ENCODE measurements at regions not wholly inside any gene's neighbourhood (a gene's known extent, or its start where the extent isn't known, plus 50 kb on each side); places are given as distances from the start of the nearest gene placed in this dataset.

DNA sequence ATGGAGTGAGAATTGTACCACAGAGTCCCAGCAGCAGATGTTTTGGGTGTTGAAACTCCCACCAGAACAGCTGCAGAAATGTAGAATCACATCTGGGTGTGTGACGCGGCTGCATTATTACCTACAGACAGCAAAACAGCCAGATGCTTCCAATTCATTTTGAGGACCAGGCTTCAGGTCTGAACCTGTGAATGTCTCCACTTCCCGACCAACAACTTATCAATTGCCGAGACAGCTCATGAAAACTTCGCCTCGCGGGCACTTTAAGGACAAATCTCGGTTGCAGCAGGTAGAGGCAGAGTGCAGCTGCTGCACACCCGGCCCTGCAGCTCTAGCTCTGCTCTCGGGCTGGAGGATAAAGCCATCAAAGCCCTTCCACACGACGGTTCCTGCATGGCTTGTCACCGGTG is 202.0 kb downstream of the HRH4 start:
- no peaks in the 10 kb centered on the region for H3K36me3 ChIP-seq
- no peaks in the 10 kb centered on the region for H3K9me3 ChIP-seq
- no peaks in the 10 kb centered on the region for H4K20me1 ChIP-seq
- peaks cover 41% of the 10 kb centered on the region for H3K4me1 ChIP-seq
- no peak overlapping the region for H3K27ac ChIP-seq
- no peaks in the 10 kb centered on the region for H3K27me3 ChIP-seq
- H3K9ac ChIP-seq: no peak overlapping the region
- no peak overlapping the region for H3K4me2 ChIP-seq
- TF ChIP-seq Cebpa-rat (IDR thresholded peaks at IDR 0.05): no peak
- H3K4me3 ChIP-seq: no peak overlapping the region

DNA sequence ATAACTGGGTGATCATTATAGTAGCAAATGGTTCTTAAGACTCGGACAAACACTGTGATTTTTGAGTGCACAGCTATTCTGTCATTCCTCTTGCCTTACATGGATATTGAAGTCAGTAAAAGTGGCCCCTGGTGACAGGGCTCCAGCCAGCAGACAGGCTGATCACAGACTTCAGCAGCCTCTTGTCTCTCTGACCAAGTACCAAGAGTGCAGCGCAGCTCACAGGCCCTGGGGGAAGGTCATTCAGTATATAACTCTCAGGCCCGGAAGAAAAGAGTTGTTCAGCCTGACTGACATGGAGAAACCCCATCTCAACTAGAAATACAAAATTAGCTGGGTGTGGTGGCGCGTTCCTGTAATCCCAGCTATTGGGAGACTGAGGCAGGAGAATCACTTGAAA is 202.6 kb downstream of the HRH4 start:
- TF ChIP-seq Cebpa-rat (IDR thresholded peaks at IDR 0.05): no peak
- H3K4me2 ChIP-seq: no peak overlapping the region
- peaks cover 34% of the 10 kb centered on the region for H3K4me1 ChIP-seq
- no peak overlapping the region for H3K27ac ChIP-seq
- no peak overlapping the region for H3K4me3 ChIP-seq
- no peaks in the 10 kb centered on the region for H3K27me3 ChIP-seq
- no peak overlapping the region for H3K9ac ChIP-seq
- no peaks in the 10 kb centered on the region for H4K20me1 ChIP-seq
- H3K9me3 ChIP-seq: no peaks in the 10 kb centered on the region
- no peaks in the 10 kb centered on the region for H3K36me3 ChIP-seq

DNA sequence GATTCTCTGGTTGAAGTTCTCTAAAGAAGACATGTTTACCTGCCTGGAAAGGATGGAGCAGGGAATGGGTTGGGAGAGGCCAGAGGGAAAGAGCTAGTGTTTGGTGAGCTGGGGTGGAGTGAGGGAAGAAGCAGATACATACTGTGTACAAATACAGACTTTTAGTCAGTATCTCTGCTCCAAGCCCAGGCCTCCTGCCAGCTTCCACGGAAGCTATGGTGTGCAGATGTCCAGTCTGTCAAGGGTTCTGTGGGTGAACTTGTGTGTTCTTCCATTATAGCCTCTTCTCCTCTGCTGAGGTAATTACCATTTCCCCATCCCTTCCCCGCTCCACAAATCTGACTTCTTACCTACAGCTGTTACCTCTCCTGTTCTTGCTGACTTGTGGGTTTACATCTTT is 208.6 kb downstream of the HRH4 start:
- no peak overlapping the region for H3K27ac ChIP-seq
- no peaks in the 10 kb centered on the region for H3K36me3 ChIP-seq
- H3K4me3 ChIP-seq: no peak overlapping the region
- no peaks in the 10 kb centered on the region for H3K9me3 ChIP-seq
- H3K27me3 ChIP-seq: no peaks in the 10 kb centered on the region
- no peak for TF ChIP-seq Cebpa-rat (IDR thresholded peaks at IDR 0.05)
- H3K4me2 ChIP-seq: no peak overlapping the region
- H3K4me1 ChIP-seq: no peaks in the 10 kb centered on the region
- H3K9ac ChIP-seq: no peak overlapping the region
- no peaks in the 10 kb centered on the region for H4K20me1 ChIP-seq

DNA sequence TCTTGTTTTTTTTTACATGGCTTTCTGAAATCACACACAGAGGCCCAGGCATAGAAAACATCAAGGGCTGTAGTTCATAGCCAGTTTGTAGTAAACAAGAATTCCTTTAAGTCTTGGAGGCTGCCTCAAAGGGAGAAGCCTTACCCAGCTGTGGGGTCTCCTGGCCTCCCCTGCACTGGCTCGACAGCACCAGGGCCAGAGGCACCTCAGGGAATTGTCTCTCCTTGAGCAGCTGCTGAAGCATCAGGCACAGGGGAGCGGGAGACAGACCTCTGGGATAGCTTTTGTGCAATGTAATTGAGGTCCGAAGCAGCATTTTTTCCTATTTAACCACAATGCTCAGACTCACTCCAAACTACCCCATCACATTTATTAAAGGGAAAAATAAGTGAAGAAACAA is 209.1 kb downstream of the HRH4 start:
- no peaks in the 10 kb centered on the region for H3K36me3 ChIP-seq
- no peaks in the 10 kb centered on the region for H3K4me1 ChIP-seq
- H3K4me2 ChIP-seq: no peak overlapping the region
- H3K4me3 ChIP-seq: no peak overlapping the region
- no peak overlapping the region for H3K27ac ChIP-seq
- H3K9ac ChIP-seq: no peak overlapping the region
- no peaks in the 10 kb centered on the region for H4K20me1 ChIP-seq
- H3K27me3 ChIP-seq: no peaks in the 10 kb centered on the region
- H3K9me3 ChIP-seq: no peaks in the 10 kb centered on the region
- no peak for TF ChIP-seq Cebpa-rat (IDR thresholded peaks at IDR 0.05)

DNA sequence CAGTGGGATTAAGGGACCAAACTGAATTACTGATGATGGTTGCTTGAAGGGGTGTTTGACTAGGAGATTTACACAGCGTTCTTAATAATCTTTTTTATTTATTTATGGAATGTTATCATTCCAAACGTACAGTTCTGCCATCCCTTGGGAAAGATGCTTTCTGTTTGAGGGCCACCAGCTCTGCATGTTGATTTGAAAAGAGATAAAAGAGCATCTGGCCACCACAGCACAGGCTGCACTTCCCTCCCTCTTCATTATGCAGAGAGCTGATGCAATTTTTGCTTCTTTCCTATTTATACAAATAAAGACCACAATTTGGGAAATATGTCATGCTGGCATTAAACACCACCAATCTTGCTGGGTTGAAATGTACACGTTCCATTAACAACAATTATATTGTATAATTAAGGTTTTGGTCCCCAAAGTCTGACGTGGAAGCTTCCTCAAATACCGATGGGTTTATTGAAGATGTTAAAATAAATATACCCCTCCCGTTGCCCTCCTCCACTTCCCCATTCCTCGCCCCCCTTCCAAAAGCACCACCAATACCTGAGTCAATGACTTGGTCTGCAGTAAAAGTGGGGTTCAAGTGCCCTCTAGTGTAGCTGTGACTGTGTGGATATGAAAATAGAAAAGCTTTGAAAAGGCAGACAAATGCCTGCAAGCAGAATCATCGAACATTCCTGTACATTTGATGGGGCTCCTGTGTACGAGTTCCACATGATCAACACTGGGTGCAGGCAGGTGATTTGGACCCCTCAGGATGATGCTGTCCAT is 211.9 kb downstream of the HRH4 start:
- H3K4me1 ChIP-seq: no peaks in the 10 kb centered on the region
- no peak overlapping the region for H3K9ac ChIP-seq
- no peaks in the 10 kb centered on the region for H4K20me1 ChIP-seq
- no peak for TF ChIP-seq Cebpa-rat (IDR thresholded peaks at IDR 0.05)
- H3K27ac ChIP-seq: no peak overlapping the region
- no peaks in the 10 kb centered on the region for H3K36me3 ChIP-seq
- H3K9me3 ChIP-seq: no peaks in the 10 kb centered on the region
- no peak overlapping the region for H3K4me3 ChIP-seq
- H3K27me3 ChIP-seq: no peaks in the 10 kb centered on the region
- H3K4me2 ChIP-seq: no peak overlapping the region

DNA sequence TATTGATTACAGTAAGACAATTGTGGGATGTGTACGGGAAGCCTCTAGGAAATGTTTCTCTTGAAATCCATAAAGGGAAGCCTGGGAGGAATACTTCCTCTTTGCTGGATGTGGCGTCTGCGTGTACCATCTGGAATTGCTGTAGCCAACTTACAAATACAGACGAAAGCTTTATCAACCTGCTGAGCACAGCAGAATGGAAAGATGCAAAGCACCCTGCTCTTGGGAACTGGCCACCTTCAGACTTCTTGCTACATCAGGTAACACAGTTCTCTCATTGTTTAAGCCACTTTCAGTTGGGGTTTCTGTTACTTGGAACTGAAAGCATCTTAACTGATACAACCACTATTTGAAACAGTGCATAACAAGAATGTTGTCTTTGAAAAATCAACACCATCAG is 213.8 kb downstream of the HRH4 start:
- Histone ChIP-seq H3K4me1 (no peaks in the 10 kb centered on the region), H3K36me3 (no peaks in the 10 kb centered on the region), H3K27ac (no peak overlapping the region), H3K4me3 (no peak overlapping the region), H3K4me2 (no peak overlapping the region), H4K20me1 (no peaks in the 10 kb centered on the region), H3K9ac (no peak overlapping the region), H3K27me3 (no peaks in the 10 kb centered on the region), H3K9me3 (no peaks in the 10 kb centered on the region)
- TF ChIP-seq Cebpa-rat (IDR thresholded peaks at IDR 0.05): no peak

DNA sequence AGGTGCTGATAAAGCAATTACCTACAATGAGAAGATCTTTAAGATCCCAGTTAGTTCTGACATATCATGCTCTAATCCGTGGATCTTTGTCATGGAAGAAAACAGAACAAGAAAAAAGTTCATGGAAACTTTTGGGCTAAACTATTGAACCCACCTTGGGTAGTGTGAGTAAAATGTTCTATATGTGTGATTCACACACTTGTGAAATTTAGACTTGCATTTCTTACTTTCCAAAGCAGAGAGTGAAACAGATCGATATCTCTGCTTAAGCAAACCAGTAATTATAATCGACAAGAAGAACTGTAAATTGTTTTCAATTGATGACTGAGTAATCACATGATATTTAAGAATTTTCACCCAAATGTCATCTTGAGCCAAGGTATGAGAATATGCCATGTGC is 214.2 kb downstream of the HRH4 start:
- Histone ChIP-seq H3K9ac (no peak overlapping the region), H3K4me2 (no peak overlapping the region), H4K20me1 (no peaks in the 10 kb centered on the region), H3K27me3 (no peaks in the 10 kb centered on the region), H3K36me3 (no peaks in the 10 kb centered on the region), H3K4me3 (no peak overlapping the region), H3K4me1 (no peaks in the 10 kb centered on the region), H3K9me3 (no peaks in the 10 kb centered on the region), H3K27ac (no peak overlapping the region)
- no peak for TF ChIP-seq Cebpa-rat (IDR thresholded peaks at IDR 0.05)

DNA sequence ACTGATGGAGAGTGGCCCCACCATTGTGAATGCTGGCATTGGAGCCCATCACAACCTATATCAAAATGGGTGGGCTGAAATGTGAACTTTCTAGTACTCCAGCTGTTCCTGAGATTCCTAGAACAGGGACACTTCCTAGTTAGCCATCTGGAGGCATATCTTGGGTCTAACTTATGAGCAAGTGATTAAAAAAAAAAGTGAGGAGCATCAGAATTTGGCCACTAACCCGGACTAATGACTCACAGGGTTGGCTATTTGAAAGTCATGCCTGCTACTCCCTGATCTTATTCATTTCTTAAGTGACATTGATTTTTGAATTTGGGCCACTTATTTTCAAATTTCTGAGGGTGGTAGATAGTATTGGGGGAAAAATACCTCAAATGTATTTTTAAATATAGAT is 216.6 kb downstream of the HRH4 start:
- no peaks in the 10 kb centered on the region for H4K20me1 ChIP-seq
- no peaks in the 10 kb centered on the region for H3K9me3 ChIP-seq
- no peak overlapping the region for H3K4me3 ChIP-seq
- H3K27ac ChIP-seq: no peak overlapping the region
- H3K4me2 ChIP-seq: no peak overlapping the region
- H3K36me3 ChIP-seq: no peaks in the 10 kb centered on the region
- H3K9ac ChIP-seq: no peak overlapping the region
- H3K4me1 ChIP-seq: no peaks in the 10 kb centered on the region
- TF ChIP-seq Cebpa-rat (IDR thresholded peaks at IDR 0.05): no peak
- no peaks in the 10 kb centered on the region for H3K27me3 ChIP-seq

DNA sequence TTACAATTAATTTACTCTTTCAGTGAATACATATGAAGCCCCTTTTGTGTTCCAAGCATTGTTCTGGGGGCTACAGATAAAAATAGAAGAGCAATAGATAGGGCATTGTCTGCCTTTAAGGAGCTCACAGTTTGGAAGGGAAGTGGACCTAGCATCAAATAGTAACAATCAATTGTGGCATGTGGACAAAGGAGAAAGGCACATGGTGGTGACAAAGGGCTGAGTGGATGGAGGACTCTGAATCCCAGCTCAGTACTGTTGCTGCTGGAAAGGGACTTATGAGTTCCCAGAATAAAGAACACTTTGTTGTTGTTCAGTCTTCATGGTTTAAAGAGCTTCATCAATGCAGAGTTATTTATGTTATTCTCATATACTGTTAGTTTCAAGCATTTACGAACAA is 217.7 kb downstream of the HRH4 start:
- Histone ChIP-seq H3K36me3 (no peaks in the 10 kb centered on the region), H3K4me3 (no peak overlapping the region), H3K4me1 (no peaks in the 10 kb centered on the region), H3K27me3 (no peaks in the 10 kb centered on the region), H3K4me2 (no peak overlapping the region), H4K20me1 (no peaks in the 10 kb centered on the region), H3K27ac (no peak overlapping the region), H3K9ac (no peak overlapping the region), H3K9me3 (no peaks in the 10 kb centered on the region)
- no peak for TF ChIP-seq Cebpa-rat (IDR thresholded peaks at IDR 0.05)

DNA sequence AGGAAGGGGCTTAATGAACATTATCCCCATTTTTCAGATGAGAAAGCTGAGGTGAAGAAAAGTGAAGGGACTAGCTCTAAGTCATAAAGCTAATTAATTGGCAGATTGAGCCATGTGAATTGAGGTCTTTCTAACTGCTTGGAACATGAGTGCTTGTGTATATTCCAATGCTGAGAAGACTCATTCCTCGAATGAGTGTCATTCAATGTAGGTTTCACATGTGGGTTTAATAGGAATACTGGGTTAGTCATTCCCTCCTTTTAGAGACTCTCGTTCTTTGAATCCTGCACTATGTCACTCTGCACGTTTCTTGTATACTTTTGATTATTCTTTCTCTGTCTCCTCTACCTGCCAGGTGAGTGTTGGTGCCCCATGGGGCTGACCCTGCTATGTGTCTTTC is 218.2 kb downstream of the HRH4 start:
- Histone ChIP-seq H3K4me1 (no peaks in the 10 kb centered on the region), H3K27me3 (no peaks in the 10 kb centered on the region), H4K20me1 (no peaks in the 10 kb centered on the region), H3K36me3 (no peaks in the 10 kb centered on the region), H3K27ac (no peak overlapping the region), H3K9me3 (no peaks in the 10 kb centered on the region), H3K4me3 (no peak overlapping the region), H3K9ac (no peak overlapping the region), H3K4me2 (no peak overlapping the region)
- TF ChIP-seq Cebpa-rat (IDR thresholded peaks at IDR 0.05): no peak

DNA sequence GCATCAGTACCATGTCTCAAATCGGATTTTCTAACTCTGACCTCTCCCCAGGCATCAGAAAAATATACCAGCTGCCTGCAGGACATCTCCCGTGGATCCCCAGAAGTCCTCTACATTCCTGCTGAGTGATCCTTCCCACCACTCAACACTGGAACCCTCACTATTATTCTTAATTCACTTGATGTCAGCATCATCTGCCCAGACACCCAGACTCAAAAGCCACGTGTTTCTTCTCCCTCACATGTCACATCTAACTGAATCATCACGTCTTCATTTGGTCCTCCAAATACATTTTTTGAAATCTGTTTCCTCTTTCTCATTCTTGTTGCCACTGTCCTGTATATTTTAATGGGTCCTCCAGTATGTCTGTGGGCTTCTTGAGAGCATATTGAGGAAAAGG is 218.6 kb downstream of the HRH4 start:
- Histone ChIP-seq H3K9ac (no peak overlapping the region), H3K4me2 (no peak overlapping the region), H3K27ac (no peak overlapping the region), H3K27me3 (no peaks in the 10 kb centered on the region), H3K4me3 (no peak overlapping the region), H3K36me3 (no peaks in the 10 kb centered on the region), H3K4me1 (no peaks in the 10 kb centered on the region), H3K9me3 (no peaks in the 10 kb centered on the region), H4K20me1 (no peaks in the 10 kb centered on the region)
- no peak for TF ChIP-seq Cebpa-rat (IDR thresholded peaks at IDR 0.05)

Data from BLaER1 (cell line).